ENCODE measurements at regions not wholly inside any gene's neighbourhood (a gene's known extent, or its start where the extent isn't known, plus 50 kb on each side); places are given as distances from the start of the nearest gene placed in this dataset.
"Not testable (repeated sequence)": the region's sequence is repeated elsewhere in the genome, so short reads cannot be mapped to it uniquely, and the experiment has no call there.

DNA sequence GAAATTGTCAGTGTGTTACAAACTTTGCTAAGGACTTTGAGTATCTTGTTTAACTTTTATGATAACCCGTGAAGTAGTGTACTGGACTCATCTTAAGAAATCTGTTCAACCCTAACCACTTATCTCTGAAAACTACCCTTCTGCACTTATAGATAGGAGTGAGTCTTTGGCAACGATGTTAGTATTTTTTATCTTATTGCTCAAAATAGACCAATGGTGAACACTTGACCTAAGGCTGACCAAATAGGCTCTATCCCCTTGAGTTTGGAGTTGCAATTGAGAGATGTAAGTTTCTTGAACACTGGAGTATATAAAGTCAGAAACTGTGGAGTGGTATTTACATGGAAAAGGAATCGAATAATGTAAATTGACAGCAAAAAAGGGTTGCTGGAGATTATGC, 786.1 kb downstream of the TMTC2 start:
- DNase-seq, result no peak

DNA sequence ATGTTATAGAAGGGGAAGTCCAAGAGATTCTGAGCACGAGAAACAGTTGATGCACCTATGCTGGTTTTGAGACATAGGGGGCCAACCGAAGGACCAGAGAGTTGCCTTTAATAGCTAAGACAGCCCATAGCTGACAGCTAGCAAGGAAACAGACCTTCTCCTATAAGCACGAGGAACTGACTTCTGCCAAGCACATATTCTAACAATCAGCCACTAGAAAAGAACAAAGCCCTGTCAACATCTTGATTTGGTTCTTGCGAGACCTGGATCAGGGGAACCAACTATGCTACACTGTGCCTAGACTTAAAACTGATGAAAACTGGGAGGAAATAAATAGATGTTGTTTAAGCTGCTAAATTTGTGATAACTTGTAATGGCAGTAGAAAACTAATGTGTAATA, 785.6 kb downstream of the TMTC2 start:
- DNase-seq, result no peak

DNA sequence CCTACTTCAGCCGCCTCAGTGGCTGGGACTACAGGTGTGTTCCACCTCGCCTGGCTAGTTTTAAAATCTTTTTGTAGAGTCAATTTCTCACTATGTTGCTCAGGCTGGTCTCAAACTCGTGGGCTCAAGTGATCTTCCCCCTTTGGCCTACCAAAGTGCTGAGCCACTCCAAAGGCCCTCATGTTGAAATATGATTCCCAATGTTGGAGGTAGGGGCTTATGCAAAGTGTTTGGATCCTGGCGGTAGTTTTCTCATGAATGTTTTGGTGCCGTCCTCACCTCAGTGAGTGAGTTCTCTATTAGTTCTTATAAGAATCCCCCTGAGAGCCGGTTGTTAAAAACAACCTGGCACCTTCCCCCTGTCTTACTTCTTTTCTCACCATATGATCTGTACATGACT, 784.6 kb downstream of the TMTC2 start:
- DNase-seq, result no peak

DNA sequence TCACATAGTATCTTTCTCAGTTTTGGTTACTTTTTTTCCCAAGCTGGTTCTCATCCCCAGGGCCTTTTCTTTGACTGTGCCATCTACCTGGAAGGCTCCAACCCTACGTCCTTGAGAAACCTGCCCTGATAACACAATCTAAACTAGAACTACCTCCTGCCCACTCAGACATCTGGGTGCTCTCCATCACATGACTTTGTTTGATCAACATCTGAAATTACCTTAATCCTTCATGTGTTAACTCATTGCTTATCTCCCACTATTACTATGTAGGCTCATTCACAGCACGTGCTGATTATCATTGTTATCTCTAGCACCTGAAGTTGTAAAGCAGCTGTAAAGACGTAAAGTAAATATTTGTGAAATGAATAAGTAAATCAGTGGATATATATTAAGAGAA, 784.0 kb downstream of the TMTC2 start:
- DNase-seq, result no peak

DNA sequence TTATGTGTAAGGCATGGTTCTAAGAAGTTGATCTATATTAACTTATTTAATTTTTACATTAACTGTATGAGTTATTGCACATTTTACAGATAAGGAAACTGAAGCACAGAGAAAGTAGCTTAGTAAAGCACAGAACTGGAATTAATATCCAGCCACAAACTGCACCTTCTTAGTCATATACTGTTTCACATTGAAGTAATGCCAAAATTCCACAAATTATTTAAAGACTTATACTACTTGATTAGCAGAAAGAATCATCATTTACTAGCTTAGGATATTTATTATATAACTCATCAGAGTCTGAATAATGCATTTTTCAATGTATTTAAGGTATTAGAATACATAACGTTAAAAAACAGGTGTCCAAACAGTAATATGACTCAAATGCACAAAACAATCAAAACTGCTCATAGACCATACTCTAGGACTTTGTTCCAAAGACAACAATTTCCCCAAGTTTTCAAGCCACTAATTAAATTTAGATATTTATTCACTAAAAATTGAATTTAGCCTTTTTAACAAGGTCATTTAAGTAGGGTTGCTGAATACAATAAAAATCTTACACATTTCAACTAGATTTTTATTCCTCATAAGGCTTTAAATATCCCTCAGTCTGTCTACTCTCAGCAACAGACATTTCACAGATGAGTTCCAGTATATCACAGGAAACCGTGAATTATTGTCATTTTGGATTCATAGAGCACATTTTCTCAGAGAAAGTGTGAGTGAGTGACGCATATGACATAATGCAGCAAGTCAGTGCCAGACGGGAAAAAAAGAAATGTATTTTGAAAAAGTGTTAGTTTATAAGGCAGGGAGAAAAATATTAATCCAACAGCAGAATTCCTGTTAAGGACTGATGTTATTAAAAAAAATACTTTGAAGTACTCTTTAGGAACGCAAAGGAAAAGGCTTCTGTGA, 782.5 kb downstream of the TMTC2 start:
- DNase-seq, result no peak

DNA sequence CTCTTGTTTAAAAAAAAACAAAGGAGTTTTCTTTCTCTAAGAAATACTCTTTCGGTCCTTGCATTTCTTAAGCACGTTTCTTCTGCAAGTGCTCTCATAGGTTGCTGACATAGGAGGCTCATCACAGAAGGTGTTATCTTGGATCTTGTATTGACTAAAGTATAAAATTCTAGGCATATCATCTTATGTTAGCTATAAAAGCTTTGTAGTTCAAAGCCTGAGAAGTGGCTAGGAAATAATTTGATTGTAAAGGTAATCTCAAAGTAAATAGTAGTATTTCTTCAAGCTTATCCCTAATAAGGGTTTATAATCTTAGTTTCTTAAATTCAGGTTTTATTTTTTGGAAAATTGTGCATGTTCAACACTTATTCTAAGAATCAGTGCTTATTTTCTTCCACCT, 778.9 kb downstream of the TMTC2 start:
- no peak for DNase-seq

DNA sequence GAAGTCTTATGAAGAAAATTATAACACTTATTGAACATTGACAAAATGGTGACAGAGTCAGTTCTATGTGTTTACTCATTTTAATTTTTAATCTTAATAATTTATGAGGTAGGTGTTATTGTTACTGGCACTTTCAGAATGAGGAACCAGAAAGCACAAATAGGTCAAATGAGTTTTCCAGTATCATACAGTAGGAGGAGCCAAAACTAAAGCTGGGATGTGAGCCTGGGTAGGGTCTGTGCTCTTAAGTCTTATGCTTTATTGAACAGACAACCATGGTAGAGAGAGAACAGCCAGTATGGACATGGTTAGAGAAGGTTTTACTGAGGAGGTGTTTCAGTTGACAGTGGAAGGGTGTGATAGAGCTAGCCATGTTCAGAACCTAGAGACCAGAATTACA, 775.7 kb downstream of the TMTC2 start:
- DNase-seq, result no peak

DNA sequence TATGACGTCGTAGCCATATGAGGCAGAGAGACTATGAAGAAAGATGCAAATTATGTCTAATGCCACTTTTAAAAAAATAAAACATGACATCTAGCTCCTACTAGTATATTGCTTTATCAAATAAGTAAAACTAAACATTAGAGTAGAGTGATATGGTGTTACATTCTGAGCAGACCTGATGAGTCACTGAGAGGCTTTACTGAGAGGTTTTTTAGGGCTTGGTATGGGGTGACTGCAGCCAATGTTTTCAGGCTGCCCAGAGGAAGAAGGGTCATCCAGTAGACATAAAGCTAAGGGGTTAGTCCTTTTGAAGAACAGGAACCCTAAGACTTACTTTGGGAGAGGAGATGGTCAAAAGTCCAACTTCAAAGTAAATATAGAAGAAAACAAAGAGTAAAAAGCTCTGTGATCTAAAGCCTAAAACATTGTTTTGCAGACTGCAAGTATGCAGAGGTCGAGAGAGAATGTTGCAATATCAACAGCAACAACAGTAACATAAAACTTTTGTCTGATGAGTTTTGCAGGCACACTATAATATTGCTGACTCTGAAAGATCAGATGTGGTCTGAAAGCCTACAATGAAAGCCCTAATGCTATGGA, 774.7 kb downstream of the TMTC2 start:
- no peak for DNase-seq

DNA sequence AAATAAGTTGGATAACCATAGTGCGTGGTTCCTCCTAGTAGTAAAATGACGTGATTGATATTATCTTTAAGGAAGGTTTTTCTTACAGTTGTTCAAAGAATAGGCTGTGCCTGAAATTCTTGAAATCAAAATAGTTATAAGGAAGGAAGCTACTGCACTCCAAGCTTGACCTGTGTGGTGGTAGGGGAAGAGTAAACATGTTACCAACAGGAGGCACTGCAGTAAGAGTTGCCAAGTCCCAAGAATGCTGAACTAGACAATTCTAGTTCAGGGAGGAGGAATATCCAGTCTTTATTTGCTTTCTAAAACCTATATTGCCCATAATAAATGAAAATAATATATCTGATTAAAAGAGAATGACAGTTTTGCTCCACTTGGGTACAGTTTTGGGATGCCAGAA, 764.5 kb downstream of the TMTC2 start:
- no peak for DNase-seq

DNA sequence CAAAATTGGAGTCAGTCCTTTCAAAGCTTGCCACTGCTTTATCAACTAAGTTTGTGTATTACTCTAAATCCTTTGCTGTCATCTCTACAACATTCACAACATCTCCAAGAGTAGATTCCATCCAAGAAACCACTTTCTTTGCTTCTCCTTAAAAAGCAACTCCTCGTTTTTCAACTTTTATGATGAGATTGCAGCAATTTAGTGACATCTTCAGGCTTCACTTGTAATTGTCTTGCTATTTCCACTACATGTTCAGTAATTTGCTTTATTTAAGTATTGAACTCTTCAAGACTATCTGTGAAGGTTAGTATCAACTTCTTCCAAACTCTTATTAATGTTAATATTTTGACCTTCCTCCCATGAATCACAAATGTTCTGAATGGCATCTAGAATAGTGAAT, 747.9 kb downstream of the TMTC2 start:
- no peak for DNase-seq

DNA sequence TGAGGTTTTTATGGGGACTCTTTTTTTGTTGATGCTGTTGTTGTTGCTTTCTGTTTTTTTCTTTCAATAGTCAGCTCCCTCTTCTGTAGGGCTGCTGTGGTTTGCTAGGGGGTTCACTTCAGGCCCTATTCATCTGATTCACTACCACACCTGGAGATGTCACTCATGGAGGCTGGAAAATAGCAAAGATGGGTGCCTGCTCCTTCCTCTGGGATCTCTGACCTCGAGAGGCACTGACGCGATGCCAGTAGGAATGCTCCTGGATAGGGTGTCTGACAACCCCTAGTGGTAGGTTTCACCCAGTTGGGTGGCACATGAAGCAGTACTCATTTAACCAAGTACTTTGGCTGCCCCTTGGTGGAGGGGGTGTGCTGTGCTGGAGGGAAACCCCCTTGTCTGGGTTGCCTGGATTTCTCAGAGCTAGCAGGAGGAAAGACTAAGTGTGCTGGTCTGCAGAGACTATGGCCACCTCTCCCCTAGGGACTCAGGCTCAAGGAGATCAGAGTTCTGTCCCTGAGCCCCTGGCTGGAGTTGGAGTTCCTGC, 745.5 kb downstream of the TMTC2 start:
- no peak for DNase-seq

DNA sequence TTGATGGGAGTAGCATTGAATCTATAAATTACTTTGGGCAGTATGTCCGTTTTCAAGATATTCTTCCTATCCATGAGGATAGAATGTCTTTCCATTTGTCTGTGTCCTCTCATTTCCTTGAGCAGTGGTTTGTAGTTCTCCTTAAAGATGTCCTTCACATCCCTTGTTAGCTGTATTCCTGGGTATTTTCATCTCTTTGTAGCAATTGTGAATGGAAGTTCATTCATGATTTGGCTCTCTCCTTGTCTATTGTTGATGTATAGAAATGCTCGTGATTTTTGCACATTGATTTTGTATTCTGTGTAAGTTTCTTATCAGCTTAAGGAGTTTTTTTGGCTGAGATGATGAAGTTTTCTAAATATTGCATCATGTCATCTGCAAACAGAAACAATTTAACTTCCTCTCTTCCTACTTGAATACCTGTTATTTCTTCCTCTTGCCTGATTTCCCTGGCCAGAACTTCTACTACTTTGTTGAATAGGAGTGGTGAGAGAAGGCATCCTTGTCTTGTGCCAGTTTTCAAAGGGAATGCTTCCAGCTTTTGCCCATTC, 741.0 kb downstream of the TMTC2 start:
- DNase-seq, result not testable (repeated sequence)

DNA sequence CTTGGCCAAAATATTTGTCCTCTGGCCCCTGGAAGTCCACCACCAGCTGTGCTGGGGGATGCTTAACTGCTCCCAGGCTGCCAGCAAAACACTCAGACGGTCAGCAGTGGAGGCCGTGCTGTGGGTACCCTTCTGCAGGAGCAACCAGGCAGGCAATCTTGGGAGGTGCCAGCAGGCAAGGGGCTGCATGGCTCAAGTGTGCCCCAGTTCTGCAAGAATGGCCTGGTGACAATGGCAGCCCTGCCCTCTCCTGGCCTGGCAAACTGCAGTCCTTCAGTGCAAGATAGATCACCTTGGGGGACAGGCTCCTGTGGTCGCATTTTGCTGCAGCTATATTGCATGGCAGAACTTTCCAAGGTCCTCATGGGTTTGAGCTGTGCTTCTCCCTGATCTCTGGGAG, 728.3 kb downstream of the TMTC2 start:
- no peak for DNase-seq

DNA sequence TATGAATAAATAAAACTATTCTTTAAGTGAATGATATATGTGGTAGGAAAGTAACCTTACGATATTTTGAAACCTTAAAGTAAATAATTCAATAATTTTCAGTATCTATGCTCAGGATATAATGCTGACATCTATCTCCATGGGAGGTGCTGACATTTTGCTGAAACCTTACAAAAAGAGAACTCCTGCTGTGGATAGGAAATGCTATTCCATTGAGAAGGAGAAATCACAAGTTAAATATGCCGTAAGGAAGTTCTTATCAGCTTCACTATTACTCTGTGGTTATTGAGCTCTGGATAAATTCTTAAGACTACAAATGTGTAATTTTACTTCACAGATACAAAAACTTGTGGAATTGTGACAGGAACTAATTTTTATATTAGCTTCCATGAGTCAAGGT, 722.1 kb downstream of the TMTC2 start:
- no peak for DNase-seq

DNA sequence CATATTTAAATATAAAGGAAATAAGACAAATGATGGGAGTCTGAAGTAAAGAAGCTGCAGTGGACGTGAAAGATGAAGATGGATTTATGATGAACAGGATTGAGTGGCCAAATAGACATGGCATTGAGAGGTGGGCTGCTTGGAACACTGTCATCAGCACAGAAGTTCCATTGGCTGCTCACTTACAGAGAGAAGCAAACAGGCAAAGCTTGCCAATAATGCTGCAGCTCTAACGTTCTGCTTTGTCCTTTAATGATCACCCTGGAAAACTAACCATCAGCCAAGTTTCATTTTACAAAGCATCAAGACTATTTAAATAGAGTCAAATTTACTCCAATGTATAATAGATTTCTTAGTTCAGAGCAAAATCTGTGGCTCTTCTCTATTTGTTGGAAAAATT, 721.4 kb downstream of the TMTC2 start:
- peak in 2 of 3 donors; percentile 6 to 19 for DNase-seq

DNA sequence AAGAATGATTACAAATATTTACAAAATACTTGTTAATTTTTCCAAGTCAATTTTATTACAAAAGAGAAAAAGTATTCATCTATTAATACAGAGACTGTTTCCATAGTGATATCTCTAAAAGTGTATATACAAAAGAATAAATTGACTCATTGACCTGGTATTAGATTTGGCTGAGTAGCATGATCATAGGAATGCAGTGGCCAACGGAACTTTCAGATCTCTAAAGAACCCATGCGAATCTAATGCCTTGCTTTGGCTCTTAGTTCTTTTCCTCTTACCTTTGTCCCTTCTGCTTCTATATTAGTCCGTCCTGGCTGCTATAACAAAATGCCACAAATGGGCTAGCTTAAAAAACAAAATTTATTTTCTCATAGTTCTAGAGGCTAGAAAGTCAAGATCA, 717.8 kb downstream of the TMTC2 start:
- no peak for DNase-seq

DNA sequence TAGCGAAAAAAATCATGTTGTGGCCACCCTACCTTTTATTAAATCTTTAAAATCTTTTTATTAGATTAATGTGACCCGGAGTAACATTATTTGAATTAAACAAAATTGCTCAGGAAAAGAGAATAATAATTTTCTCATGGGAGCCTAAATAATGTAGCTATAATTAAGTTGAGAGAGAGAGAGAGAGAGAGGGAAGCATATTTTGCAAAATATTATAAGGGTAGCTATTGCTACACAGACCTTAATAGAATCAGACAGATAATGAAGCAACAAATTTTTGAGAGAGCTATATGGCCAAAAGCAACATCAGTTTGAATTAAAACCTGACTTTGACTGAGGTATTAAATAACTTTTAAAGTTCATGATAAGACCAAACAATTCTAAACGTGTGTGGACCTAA, 703.5 kb downstream of the TMTC2 start:
- DNase-seq, result no peak

DNA sequence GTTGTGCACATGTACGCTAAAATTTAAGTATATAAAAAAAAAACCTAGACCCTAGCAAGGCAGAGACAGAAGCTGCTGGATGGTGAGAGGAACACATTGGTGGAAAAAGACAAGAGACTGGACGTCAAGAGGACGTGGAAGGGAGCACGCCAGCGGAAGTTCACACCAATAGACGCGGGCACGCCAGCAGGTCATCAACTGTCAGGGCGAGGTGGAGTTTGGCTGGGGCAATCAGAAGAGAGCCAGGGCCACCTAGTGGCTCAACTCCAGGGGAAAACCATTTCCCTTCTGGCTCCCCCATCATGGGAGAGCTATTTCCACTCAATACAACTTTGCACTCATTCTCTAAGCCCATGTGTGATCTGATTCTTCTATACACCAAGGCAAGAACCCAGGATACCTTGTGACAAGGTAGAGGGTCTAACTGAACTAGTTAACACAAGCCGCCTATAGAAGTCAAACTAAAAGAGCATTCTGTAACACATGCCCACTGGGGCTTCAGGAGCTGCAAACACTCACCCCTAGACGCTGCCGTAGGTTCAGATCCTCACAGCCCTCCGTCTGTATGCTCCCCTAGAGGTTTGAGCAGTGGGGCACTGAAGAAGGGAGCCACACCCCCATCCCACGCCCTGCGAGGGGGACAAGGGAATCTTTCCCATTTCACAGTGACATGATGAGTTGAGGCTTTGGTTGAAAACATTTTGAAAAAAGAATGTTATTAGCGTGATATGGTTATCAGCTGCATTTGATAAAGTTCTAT, 702.7 kb downstream of the TMTC2 start:
- no peak for DNase-seq

DNA sequence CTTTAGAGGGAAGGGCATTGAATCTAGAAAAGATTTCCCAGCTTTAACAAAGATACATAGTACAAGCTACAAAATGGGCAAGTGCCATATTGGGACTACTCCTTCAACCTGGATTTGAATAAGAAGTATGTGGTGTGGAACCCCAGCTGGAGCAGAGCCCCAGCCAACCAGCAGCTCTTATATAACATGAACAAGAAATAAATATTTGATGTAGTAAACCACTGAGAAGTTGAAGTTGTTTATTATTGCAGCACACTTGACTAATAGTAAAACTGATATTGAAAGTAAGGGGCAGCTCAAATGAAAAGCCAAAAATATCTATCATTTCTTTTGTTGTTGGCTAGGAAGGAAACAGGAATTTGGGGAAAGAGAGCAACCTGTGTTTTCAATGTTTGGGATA, 701.8 kb downstream of the TMTC2 start:
- DNase-seq, result no peak

DNA sequence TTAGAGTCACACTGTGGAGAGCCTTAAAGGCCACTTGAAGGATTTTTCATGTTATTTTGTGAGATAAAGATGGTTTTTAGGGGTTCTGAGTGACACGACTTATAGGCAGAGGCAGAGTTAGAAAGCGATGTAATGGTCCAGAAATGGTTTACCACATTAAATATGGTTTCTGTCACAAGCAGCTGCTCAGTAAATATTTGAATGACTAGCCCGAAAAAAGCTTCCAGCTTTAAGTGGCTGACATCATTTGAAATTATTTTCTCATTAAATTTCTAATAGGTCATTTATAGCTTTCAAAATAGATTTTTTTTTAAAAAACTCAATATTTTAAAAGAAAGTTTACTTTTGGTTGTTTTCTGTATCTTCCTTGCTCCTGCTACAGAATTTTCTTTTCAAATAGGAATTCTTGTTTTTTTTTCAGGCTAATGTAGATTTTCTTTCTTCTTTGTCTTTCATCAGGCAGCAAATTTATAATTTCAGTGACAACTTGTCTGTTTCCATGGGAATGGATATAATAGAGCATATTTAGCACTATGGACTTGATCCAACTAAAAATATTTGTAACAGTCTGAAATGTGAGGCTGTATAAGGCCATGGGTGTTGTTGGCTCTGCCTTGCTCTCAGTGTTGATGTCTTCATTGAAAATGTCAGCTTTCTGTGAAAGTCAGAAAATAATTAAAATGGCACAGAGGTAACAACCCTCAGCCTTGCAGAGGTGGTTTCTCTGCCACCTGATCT, 700.0 kb downstream of the TMTC2 start:
- no peak for DNase-seq

DNA sequence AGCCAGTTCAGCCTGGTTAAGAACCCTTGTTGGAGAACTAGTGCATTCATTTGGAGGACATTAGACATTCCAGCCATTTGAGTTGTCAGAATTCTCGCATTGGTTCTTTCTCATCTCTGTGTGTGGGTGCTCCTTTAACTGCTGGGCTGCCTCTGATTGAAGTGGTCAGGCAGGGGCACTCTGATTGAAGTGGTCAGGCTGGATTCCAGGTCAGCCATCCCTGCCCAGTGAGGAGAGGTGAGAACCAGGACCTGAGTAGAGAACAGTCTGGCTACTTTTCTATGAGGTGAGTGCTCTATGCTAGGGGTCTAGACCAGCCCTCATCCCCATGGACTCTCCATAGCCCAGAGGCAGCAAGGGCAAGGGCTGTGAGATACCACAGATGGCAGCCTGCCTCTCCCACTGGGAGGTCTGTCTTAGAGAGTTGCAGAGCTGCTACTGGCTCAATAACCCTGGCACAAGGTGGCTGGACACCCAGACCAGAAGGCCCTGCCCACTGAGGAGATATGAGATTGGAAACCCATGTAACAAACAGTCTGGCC, 691.6 kb downstream of the TMTC2 start:
- DNase-seq, result no peak
